ENCODE measurements at regions not wholly inside any gene's neighbourhood (a gene's known extent, or its start where the extent isn't known, plus 50 kb on each side); places are given as distances from the start of the nearest gene placed in this dataset.

DNA sequence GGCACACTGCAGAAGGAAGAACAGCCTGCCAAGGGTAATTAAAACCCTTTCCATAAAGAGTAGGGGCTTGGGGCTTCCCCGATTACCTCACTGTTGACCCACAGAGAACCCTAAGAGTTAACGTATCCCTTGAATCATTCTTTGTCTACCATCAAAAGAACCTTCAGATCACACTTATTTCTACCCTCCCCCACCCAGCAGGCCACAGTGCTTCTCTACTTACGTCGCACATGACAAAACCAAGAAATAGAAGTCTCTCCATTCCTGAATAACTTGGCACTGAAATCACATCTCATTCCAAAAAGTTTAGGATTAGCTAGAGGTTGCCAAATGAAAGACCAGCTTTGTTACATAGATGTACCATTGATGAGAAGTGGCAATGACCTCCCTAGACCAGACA, 268.7 kb upstream of the GAS1 start:
- TF ChIP-seq, protein P1, sequence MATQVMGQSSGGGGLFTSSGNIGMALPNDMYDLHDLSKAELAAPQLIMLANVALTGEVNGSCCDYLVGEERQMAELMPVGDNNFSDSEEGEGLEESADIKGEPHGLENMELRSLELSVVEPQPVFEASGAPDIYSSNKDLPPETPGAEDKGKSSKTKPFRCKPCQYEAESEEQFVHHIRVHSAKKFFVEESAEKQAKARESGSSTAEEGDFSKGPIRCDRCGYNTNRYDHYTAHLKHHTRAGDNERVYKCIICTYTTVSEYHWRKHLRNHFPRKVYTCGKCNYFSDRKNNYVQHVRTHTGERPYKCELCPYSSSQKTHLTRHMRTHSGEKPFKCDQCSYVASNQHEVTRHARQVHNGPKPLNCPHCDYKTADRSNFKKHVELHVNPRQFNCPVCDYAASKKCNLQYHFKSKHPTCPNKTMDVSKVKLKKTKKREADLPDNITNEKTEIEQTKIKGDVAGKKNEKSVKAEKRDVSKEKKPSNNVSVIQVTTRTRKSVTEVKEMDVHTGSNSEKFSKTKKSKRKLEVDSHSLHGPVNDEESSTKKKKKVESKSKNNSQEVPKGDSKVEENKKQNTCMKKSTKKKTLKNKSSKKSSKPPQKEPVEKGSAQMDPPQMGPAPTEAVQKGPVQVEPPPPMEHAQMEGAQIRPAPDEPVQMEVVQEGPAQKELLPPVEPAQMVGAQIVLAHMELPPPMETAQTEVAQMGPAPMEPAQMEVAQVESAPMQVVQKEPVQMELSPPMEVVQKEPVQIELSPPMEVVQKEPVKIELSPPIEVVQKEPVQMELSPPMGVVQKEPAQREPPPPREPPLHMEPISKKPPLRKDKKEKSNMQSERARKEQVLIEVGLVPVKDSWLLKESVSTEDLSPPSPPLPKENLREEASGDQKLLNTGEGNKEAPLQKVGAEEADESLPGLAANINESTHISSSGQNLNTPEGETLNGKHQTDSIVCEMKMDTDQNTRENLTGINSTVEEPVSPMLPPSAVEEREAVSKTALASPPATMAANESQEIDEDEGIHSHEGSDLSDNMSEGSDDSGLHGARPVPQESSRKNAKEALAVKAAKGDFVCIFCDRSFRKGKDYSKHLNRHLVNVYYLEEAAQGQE (IDR thresholded peaks at IDR 0.05; ENCODE audit: insufficient read depth in 1 of 2, low read depth in 2 of 2, low read length in 2 of 2) = no peak
- TF ChIP-seq TAF1 (IDR thresholded peaks at IDR 0.05; ENCODE audit: borderline replicate concordance, insufficient read depth, low read length) (no peak), SIN3A (IDR thresholded peaks at IDR 0.05; ENCODE audit: borderline replicate concordance, insufficient read depth, low read length) (no peak)

Measured in PFSK-1 (cell line).